ENCODE measurements at regions not wholly inside any gene's neighbourhood (a gene's known extent, or its start where the extent isn't known, plus 50 kb on each side); places are given as distances from the start of the nearest gene placed in this dataset.

DNA sequence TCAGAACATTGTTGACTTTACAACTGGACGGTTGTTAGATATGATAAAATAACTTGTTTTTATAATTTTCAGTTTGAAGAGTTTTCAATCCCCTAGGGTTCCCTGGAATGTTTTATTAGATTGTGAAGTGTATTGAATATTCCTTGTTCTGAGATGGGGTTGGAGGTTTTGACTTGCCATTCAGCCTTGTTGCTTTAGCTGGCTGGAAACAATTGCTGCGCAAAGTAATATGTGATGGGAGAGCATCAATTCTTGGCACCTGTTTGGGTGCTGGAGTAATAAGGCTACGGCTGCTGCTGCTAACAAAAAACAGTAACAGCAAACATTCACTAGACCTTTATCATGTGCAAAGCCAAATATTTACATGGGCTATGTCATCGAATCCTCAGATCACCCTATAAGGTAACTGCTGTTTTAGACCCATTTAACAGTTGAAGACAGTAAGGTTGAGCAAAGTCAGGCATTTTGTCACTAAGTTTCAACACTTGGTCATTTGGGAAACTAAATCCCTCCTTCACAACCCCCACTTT, 241.0 kb upstream of the TBX3 start:
- intact Hi-C loops (cut with micrococcal nuclease) = no loop called here
- H3K9me3 Mint-ChIP-seq (ENCODE audit: unreplicated experiment) = peaks cover 3% of the 10 kb centered on the region
- ChIA-PET POLR2A (no interaction called here), CTCF (no interaction called here)
- DNase-seq (ENCODE audit: unreplicated experiment) = no peak
- TF ChIP-seq, protein P1, sequence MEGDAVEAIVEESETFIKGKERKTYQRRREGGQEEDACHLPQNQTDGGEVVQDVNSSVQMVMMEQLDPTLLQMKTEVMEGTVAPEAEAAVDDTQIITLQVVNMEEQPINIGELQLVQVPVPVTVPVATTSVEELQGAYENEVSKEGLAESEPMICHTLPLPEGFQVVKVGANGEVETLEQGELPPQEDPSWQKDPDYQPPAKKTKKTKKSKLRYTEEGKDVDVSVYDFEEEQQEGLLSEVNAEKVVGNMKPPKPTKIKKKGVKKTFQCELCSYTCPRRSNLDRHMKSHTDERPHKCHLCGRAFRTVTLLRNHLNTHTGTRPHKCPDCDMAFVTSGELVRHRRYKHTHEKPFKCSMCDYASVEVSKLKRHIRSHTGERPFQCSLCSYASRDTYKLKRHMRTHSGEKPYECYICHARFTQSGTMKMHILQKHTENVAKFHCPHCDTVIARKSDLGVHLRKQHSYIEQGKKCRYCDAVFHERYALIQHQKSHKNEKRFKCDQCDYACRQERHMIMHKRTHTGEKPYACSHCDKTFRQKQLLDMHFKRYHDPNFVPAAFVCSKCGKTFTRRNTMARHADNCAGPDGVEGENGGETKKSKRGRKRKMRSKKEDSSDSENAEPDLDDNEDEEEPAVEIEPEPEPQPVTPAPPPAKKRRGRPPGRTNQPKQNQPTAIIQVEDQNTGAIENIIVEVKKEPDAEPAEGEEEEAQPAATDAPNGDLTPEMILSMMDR (IDR thresholded peaks at IDR 0.05; ENCODE audit: unreplicated experiment) = no peak
- H3K27ac Mint-ChIP-seq (ENCODE audit: low read depth, unreplicated experiment) = no peak overlapping the region
- no peaks in the 10 kb centered on the region for H3K27me3 Mint-ChIP-seq (ENCODE audit: insufficient read depth, unreplicated experiment)
- peaks cover 17% of the 10 kb centered on the region for H3K4me1 Mint-ChIP-seq (ENCODE audit: insufficient read depth, unreplicated experiment)
- no TSS peak for BruUV-seq (replicated peaks)
- H3K4me3 Mint-ChIP-seq (ENCODE audit: unreplicated experiment) = no peak overlapping the region
- no peaks in the 10 kb centered on the region for H3K36me3 Mint-ChIP-seq (ENCODE audit: insufficient read depth, unreplicated experiment)

DNA sequence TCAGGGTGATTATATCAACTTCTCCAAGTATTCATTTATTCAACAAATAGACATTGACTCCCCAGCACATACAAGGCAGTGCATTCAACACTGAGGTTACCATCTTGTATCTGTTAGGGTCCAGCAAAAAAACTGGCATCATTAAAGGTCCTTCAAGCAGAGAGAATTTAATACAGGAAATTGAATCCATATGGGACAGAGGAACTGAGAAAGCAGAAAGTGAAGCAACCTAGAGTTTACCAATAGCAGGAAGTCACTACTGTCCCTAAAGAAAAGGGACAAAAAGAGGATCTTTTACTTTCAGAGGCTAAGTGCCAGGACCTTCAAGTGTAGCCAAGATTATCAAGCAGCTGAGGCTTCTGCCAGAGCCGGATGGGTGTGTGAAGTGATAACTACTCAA, 237.8 kb upstream of the TBX3 start:
- BruUV-seq (replicated peaks) = no TSS peak
- Mint-ChIP-seq H3K27ac (ENCODE audit: low read depth, unreplicated experiment) (peak overlapping the region; percentile 81), H3K36me3 (ENCODE audit: insufficient read depth, unreplicated experiment) (no peaks in the 10 kb centered on the region), H3K27me3 (ENCODE audit: insufficient read depth, unreplicated experiment) (no peaks in the 10 kb centered on the region), H3K4me1 (ENCODE audit: insufficient read depth, unreplicated experiment) (peaks cover 17% of the 10 kb centered on the region), H3K9me3 (ENCODE audit: unreplicated experiment) (no peaks in the 10 kb centered on the region), H3K4me3 (ENCODE audit: unreplicated experiment) (no peak overlapping the region)
- intact Hi-C loops (cut with micrococcal nuclease) = no loop called here
- TF ChIP-seq, protein P1 (IDR thresholded peaks at IDR 0.05; ENCODE audit: unreplicated experiment) = no peak
- ChIA-PET POLR2A (interaction anchor here (1.0 kb wide), 1 partner anchor 305 kb away, joined by 4 read pairs; no protein-coding TSS in a partner anchor), CTCF (no interaction called here)
- DNase-seq (ENCODE audit: unreplicated experiment) = no peak

DNA sequence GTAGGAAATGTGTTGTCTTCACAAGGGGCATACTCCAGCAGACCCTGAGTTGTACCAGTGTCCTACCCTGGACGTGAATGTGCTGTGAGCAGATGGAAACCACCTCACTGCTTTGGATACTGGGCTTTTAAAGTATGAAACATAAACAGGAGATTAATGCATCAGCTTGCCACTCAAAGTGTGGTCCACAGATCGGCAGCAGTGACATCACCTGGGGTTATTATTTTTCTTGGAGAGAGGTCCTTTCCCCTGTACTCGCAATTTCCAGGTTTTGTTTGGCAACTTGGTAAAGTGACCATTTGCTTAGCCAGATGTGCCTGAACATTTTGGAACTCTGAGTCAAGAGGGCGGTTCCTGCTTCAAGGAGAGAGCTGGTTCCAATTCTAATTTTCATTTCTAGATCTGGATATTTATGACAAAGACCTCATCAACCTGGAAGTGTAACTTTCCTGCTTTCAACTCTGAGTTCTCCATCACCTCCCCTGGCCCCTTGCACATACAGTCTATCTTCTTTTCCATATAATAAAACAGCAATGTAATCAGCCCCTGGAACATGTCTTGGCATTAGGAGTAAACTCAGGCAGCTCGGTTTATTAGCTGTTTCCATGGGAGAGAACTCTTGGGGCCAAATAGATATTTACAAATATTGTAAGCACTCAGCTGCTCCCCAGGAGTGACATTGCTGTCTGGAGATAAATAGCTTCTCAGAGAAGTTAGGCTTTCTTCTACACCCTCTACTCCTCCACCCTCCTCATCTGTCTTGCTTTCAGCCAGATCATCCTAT, 237.0 kb upstream of the TBX3 start:
- Mint-ChIP-seq H3K36me3 (ENCODE audit: insufficient read depth, unreplicated experiment) (no peaks in the 10 kb centered on the region), H3K9me3 (ENCODE audit: unreplicated experiment) (no peaks in the 10 kb centered on the region), H3K4me1 (ENCODE audit: insufficient read depth, unreplicated experiment) (peaks cover 17% of the 10 kb centered on the region), H3K4me3 (ENCODE audit: unreplicated experiment) (no peak overlapping the region), H3K27me3 (ENCODE audit: insufficient read depth, unreplicated experiment) (no peaks in the 10 kb centered on the region), H3K27ac (ENCODE audit: low read depth, unreplicated experiment) (peak overlapping the region; percentile 81)
- intact Hi-C loops (cut with micrococcal nuclease) = no loop called here
- no TSS peak for BruUV-seq (replicated peaks)
- TF ChIP-seq, protein P1 (IDR thresholded peaks at IDR 0.05; ENCODE audit: unreplicated experiment) = no peak
- DNase-seq (ENCODE audit: unreplicated experiment) = peak; percentile 94
- POLR2A ChIA-PET = interaction anchor here (0.6 to 1.0 kb wide), 4 partner anchors 150 to 431 kb away, joined by 3 to 4 read pairs (median 4); partner anchors contain the start of gene TBX3
- CTCF ChIA-PET = interaction anchor here (1.5 kb wide), 1 partner anchor 14 kb away, joined by 9 read pairs; no protein-coding TSS in a partner anchor

DNA sequence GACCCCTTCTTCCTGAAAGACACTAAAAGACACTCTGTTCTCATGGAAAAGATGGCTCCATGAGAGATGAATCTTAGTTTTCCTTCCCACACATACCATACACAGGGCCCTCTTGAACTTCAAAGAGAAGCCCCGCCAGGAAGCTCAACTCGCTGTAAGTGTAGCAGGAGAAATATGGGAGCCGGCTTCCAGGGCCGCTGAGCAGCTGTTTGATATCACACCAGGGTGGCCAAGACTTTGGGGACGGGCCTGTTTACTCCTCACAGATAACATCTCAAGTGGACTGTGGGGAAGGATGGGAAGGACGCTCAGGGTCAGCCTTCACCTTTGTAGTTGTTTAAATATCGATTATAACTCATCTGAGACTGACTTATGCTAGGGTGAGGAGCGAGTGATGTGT, 235.5 kb upstream of the TBX3 start:
- POLR2A ChIA-PET = interaction anchor here (0.6 to 0.8 kb wide), 3 partner anchors 12 to 303 kb away, joined by 3 read pairs; no protein-coding TSS in a partner anchor
- no peaks in the 10 kb centered on the region for H3K27me3 Mint-ChIP-seq (ENCODE audit: insufficient read depth, unreplicated experiment)
- H3K27ac Mint-ChIP-seq (ENCODE audit: low read depth, unreplicated experiment) = peak overlapping the region; percentile 42
- intact Hi-C loops (cut with micrococcal nuclease) = no loop called here
- no peak for DNase-seq (ENCODE audit: unreplicated experiment)
- CTCF ChIA-PET = no interaction called here
- no TSS peak for BruUV-seq (replicated peaks)
- H3K4me3 Mint-ChIP-seq (ENCODE audit: unreplicated experiment) = no peak overlapping the region
- TF ChIP-seq, protein P1 (IDR thresholded peaks at IDR 0.05; ENCODE audit: unreplicated experiment) = no peak
- H3K4me1 Mint-ChIP-seq (ENCODE audit: insufficient read depth, unreplicated experiment) = peaks cover 19% of the 10 kb centered on the region
- no peaks in the 10 kb centered on the region for H3K9me3 Mint-ChIP-seq (ENCODE audit: unreplicated experiment)
- no peaks in the 10 kb centered on the region for H3K36me3 Mint-ChIP-seq (ENCODE audit: insufficient read depth, unreplicated experiment)
